ENCODE measurements at regions not wholly inside any gene's neighbourhood (a gene's known extent, or its start where the extent isn't known, plus 50 kb on each side); places are given as distances from the start of the nearest gene placed in this dataset.
"Not testable (repeated sequence)": the region's sequence is repeated elsewhere in the genome, so short reads cannot be mapped to it uniquely, and the experiment has no call there.

GRCh38 chr6:3672339-3672738 is 79.2 kb downstream of the PXDC1 start:
- not testable (repeated sequence) for TF ChIP-seq POLR2A, POLR2AphosphoS5 (IDR thresholded peaks at IDR 0.05)

Measured in upper lobe of left lung (tissue), 4 donors.